ENCODE measurements at regions not wholly inside any gene's neighbourhood (a gene's known extent, or its start where the extent isn't known, plus 50 kb on each side); places are given as distances from the start of the nearest gene placed in this dataset.

DNA sequence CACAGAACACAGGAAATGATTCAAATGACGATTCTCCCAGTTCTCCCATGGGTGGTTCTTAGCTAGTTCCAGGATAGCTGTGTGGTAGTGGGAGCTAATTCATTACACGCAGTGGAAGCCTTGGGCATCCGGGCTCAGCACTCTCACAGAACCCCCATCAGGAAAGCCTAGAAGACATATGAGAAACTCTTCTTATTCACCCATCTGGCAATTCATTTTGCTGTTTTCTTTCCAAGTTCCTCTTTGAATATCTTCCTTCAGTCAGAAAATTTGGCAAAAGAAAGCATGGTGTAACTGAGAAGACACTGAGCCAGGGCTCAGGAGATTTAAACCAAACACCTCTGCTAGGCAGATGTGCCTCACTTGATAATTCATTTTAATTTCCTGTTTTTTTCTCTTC is 85.2 kb upstream of the FN1 start:
- DNase-seq (ENCODE audit: extremely low read depth in 1 of 4, low spot score in 3 of 4) (no peak), ATAC-seq (no peak), FAIRE-seq (no peak)
- Histone ChIP-seq H3K27me3 (ENCODE audit: control insufficient read depth in 2 of 2, insufficient read depth in 2 of 2, low read length in 2 of 2) (no peaks in the 10 kb centered on the region), H3K4me3 (no peak overlapping the region), H3K79me2 (ENCODE audit: control insufficient read depth, insufficient read depth, low read length) (no peaks in the 10 kb centered on the region), H2AFZ (ENCODE audit: low read depth, low read length) (no peak overlapping the region), H3K27ac (ENCODE audit: extremely low read depth, low read depth, low read length) (no peak overlapping the region), H3K9me1 (ENCODE audit: control insufficient read depth, insufficient read depth, low read length) (no peaks in the 10 kb centered on the region), H3K9ac (ENCODE audit: insufficient read depth in 1 of 2, low read depth in 2 of 2, low read length in 2 of 2) (no peak overlapping the region), H3K4me1 (replicated peaks in 1 of 2; ENCODE audit: control insufficient read depth in 2 of 2, insufficient read depth in 2 of 2, low read length in 2 of 2) (no peaks in the 10 kb centered on the region), H3K9me3 (replicated peaks; ENCODE audit: control insufficient read depth, insufficient read depth, low read depth, low read length) (no peaks in the 10 kb centered on the region), H4K20me1 (replicated peaks; ENCODE audit: control insufficient read depth, insufficient read depth, low read length) (no peaks in the 10 kb centered on the region), H3K36me3 (ENCODE audit: control insufficient read depth, insufficient read depth, low read length) (no peaks in the 10 kb centered on the region), H3K4me2 (ENCODE audit: insufficient read depth, low read length) (no peak overlapping the region)
- 0% methylated on average over 1 of the region's 3 CpGs for WGBS (ENCODE audit: insufficient coverage, low coverage, missing lambda C conversion rate)
- ChIA-PET CTCF (ENCODE audit: low intra/inter-chr PET ratio) (no interaction called here), POLR2A (no interaction called here)
- TF ChIP-seq ZNF436 (CRISPR knock-in tag; IDR thresholded peaks at IDR 0.05) (no peak), ZNF561 (CRISPR knock-in tag; conservative IDR thresholded peaks at IDR 0.05) (no peak), KLF16 (IDR thresholded peaks at IDR 0.05) (no peak)
- TF ChIP-seq, protein P1, sequence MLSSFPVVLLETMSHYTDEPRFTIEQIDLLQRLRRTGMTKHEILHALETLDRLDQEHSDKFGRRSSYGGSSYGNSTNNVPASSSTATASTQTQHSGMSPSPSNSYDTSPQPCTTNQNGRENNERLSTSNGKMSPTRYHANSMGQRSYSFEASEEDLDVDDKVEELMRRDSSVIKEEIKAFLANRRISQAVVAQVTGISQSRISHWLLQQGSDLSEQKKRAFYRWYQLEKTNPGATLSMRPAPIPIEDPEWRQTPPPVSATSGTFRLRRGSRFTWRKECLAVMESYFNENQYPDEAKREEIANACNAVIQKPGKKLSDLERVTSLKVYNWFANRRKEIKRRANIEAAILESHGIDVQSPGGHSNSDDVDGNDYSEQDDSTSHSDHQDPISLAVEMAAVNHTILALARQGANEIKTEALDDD (IDR thresholded peaks at IDR 0.05) = no peak
- no TSS peak for BruUV-seq (replicated peaks)
- intact Hi-C loops (cut with micrococcal nuclease) = no loop called here
- in situ Hi-C loops (cut with MboI) = no loop called here

DNA sequence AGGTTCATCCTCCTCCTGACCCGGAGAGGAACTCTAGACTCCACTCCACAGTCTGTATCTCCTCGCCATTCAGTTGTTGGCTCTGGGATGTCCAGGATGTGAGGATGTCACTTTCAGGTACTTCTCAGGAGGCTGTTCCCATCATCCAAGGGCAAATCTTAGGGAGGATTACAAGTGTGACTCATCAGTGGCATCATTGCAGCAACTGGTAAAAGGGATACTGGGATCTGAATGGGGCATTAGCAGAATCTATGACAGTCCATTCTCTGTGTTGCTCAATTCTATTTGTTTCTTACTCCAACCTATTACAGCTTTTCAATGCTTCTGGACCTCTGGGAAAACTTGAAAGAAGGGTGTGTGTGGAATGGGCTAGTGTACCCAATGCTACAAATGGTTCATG is 81.5 kb upstream of the FN1 start:
- Histone ChIP-seq H2AFZ (ENCODE audit: low read depth, low read length) (no peak overlapping the region), H3K4me1 (replicated peaks in 1 of 2; ENCODE audit: control insufficient read depth in 2 of 2, insufficient read depth in 2 of 2, low read length in 2 of 2) (peaks cover 0 to 4% of the 10 kb centered on the region in 2 experiments; a peak in 1 of 5 replicates), H3K9me3 (replicated peaks; ENCODE audit: control insufficient read depth, insufficient read depth, low read depth, low read length) (no peaks in the 10 kb centered on the region), H3K36me3 (ENCODE audit: control insufficient read depth, insufficient read depth, low read length) (no peaks in the 10 kb centered on the region), H3K9me1 (ENCODE audit: control insufficient read depth, insufficient read depth, low read length) (no peaks in the 10 kb centered on the region), H3K79me2 (ENCODE audit: control insufficient read depth, insufficient read depth, low read length) (no peaks in the 10 kb centered on the region), H3K4me3 (no peak overlapping the region), H3K27me3 (ENCODE audit: control insufficient read depth in 2 of 2, insufficient read depth in 2 of 2, low read length in 2 of 2) (no peaks in the 10 kb centered on the region), H3K9ac (ENCODE audit: insufficient read depth in 1 of 2, low read depth in 2 of 2, low read length in 2 of 2) (no peak overlapping the region), H3K27ac (ENCODE audit: extremely low read depth, low read depth, low read length) (no peak overlapping the region), H3K4me2 (ENCODE audit: insufficient read depth, low read length) (no peak overlapping the region), H4K20me1 (replicated peaks; ENCODE audit: control insufficient read depth, insufficient read depth, low read length) (no peaks in the 10 kb centered on the region)
- intact Hi-C loops (cut with micrococcal nuclease) (no loop called here), in situ Hi-C loops (cut with MboI) (no loop called here)
- no TSS peak for BruUV-seq (replicated peaks)
- 54% methylated on average over 2 of the region's 2 CpGs for WGBS (ENCODE audit: insufficient coverage, low coverage, missing lambda C conversion rate)
- FAIRE-seq (no peak), DNase-seq (ENCODE audit: extremely low read depth in 1 of 4, low spot score in 3 of 4) (no peak), ATAC-seq (no peak)
- CTCF ChIA-PET (ENCODE audit: low intra/inter-chr PET ratio) = no interaction called here
- POLR2A ChIA-PET = no interaction called here
- TF ChIP-seq, protein P2, sequence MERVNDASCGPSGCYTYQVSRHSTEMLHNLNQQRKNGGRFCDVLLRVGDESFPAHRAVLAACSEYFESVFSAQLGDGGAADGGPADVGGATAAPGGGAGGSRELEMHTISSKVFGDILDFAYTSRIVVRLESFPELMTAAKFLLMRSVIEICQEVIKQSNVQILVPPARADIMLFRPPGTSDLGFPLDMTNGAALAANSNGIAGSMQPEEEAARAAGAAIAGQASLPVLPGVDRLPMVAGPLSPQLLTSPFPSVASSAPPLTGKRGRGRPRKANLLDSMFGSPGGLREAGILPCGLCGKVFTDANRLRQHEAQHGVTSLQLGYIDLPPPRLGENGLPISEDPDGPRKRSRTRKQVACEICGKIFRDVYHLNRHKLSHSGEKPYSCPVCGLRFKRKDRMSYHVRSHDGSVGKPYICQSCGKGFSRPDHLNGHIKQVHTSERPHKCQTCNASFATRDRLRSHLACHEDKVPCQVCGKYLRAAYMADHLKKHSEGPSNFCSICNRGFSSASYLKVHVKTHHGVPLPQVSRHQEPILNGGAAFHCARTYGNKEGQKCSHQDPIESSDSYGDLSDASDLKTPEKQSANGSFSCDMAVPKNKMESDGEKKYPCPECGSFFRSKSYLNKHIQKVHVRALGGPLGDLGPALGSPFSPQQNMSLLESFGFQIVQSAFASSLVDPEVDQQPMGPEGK (CRISPR knock-in tag; IDR thresholded peaks at IDR 0.05; ENCODE audit: borderline replicate concordance) = no peak
- TF ChIP-seq ZNF311 (CRISPR knock-in tag; IDR thresholded peaks at IDR 0.05) (no peak), ZBTB1 (CRISPR knock-in tag; IDR thresholded peaks at IDR 0.05; ENCODE audit: borderline replicate concordance, low read depth) (no peak), ZNF644 (tag; IDR thresholded peaks at IDR 0.05; ENCODE audit: low read depth) (no peak), ELF1 (tag; IDR thresholded peaks at IDR 0.05) (no peak)
- TF ChIP-seq, protein P3, sequence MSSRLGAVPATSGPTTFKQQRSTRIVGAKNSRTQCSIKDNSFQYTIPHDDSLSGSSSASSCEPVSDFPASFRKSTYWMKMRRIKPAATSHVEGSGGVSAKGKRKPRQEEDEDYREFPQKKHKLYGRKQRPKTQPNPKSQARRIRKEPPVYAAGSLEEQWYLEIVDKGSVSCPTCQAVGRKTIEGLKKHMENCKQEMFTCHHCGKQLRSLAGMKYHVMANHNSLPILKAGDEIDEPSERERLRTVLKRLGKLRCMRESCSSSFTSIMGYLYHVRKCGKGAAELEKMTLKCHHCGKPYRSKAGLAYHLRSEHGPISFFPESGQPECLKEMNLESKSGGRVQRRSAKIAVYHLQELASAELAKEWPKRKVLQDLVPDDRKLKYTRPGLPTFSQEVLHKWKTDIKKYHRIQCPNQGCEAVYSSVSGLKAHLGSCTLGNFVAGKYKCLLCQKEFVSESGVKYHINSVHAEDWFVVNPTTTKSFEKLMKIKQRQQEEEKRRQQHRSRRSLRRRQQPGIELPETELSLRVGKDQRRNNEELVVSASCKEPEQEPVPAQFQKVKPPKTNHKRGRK (tag; IDR thresholded peaks at IDR 0.05) = no peak
- TF ChIP-seq, protein P4, sequence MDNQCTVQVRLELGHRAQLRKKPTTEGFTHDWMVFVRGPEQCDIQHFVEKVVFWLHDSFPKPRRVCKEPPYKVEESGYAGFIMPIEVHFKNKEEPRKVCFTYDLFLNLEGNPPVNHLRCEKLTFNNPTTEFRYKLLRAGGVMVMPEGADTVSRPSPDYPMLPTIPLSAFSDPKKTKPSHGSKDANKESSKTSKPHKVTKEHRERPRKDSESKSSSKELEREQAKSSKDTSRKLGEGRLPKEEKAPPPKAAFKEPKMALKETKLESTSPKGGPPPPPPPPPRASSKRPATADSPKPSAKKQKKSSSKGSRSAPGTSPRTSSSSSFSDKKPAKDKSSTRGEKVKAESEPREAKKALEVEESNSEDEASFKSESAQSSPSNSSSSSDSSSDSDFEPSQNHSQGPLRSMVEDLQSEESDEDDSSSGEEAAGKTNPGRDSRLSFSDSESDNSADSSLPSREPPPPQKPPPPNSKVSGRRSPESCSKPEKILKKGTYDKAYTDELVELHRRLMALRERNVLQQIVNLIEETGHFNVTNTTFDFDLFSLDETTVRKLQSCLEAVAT (IDR thresholded peaks at IDR 0.05) = no peak
